Upper lobe of left lung (tissue), 6 donors: ENCODE measurements at regions not wholly inside any gene's neighbourhood (a gene's known extent, or its start where the extent isn't known, plus 50 kb on each side); places are given as distances from the start of the nearest gene placed in this dataset.
A peak's percentile ranks its signal among the peaks of the same experiment; 100 is the strongest.

Experiments
- ATAC-seq, 2 donors: fragments of 200-7000 bp; cut with Tn5 transposase; one replicate each; pipeline ENCODE4 v1.9.1; 2022; ENCODE audit warnings: mild to moderate bottlenecking in 2 of 2, moderate library complexity in 2 of 2; ENCODE audit not compliant: low FRiP score in 2 of 2
- DNase-seq, 2 donors: peaks; one replicate each; pipeline ENCODE4 v3.0.0-alpha.2; 2019 to 2020
- H3K27ac ChIP-seq, 4 donors: fragments of 200-600 bp; sonication (generic); one replicate each; pipeline ENCODE4 v1.5.1; 2016 to 2019
- H3K27me3 ChIP-seq, 4 donors: fragments of 200-600 bp; sonication (generic); one replicate each; pipeline ENCODE4 v1.5.1; 2017 to 2019
- H3K36me3 ChIP-seq, 4 donors: fragments of 200-600 bp; sonication (generic); one replicate each; pipeline ENCODE4 v1.5.1; 2016 to 2019
- H3K4me1 ChIP-seq, 4 donors: fragments of 200-600 bp; sonication (generic); one replicate each; pipeline ENCODE4 v1.5.1; 2018 to 2019
- H3K4me3 ChIP-seq, 4 donors: fragments of 200-600 bp; sonication (generic); one replicate each; pipeline ENCODE4 v1.5.1; 2017 to 2019; ENCODE audit warnings: mild to moderate bottlenecking in 2 of 4, moderate library complexity in 1 of 4
- H3K9me3 ChIP-seq, 4 donors: fragments of 200-600 bp; sonication (generic); one replicate each; pipeline ENCODE4 v1.5.1; 2018 to 2019
- EP300 ChIP-seq, 4 donors: sonication (generic); formaldehyde crosslinking; IDR thresholded peaks; one replicate each; pipeline ENCODE4 v1.5.1; 2017; ENCODE audit warnings: antibody characterized with exemption in 4 of 4, control low read depth in 2 of 4
- POLR2A ChIP-seq, 4 donors: fragments of 450-650 bp; IDR thresholded peaks; one replicate each; pipeline ENCODE4 v1.5.1; 2016 to 2017; ENCODE audit warnings: antibody characterized with exemption in 4 of 4, mild to moderate bottlenecking in 2 of 4
- POLR2AphosphoS5 ChIP-seq, 2 donors: sonication (generic); formaldehyde crosslinking; IDR thresholded peaks; one replicate each; pipeline ENCODE4 v1.5.1; 2017; ENCODE audit warnings: antibody characterized with exemption in 2 of 2
- WGBS, 2 donors: methylation state at CpG; one replicate each; pipeline ENCODE4 v1.1.5; 2017 to 2018; 5-methylcytosine and 5-hydroxymethylcytosine counted together
- TF ChIP-seq, protein P1 (sequence below), 6 experiments: fragments of 450-650 bp in 4 of 6; fragments of 200-600 bp in 2 of 6; sonication (generic) in 2 of 6; IDR thresholded peaks; one replicate each; pipeline ENCODE4 v1.5.1; 2016 to 2019; ENCODE audit warnings: antibody characterized with exemption in 6 of 6
- donor health status: DM: no; HTN: no; CAD: no; lungs with moderate emphysema.
- donor health status: DM: no; HTN: yes; CAD: no; lungs with severe emphysema.

- H3K9me3 ChIP-seq, result no peaks in the 10 kb centered on the region
- ATAC-seq (no peak), DNase-seq (no peak)
- no peaks in the 10 kb centered on the region for H3K36me3 ChIP-seq
- no peak overlapping the region for H3K4me3 ChIP-seq
- peaks cover 0 to 4% (median 0%) of the 10 kb centered on the region in 4 donors for H3K4me1 ChIP-seq
- H3K27me3 ChIP-seq, result no peaks in the 10 kb centered on the region
- 68 to 76% methylated on average over 3 of the region's 3 CpGs for WGBS, 2 donors
- no peak for TF ChIP-seq EP300 (IDR thresholded peaks at IDR 0.05)
- TF ChIP-seq POLR2AphosphoS5 (IDR thresholded peaks at IDR 0.05), result no peak
- TF ChIP-seq POLR2A (IDR thresholded peaks at IDR 0.05), result no peak
- TF ChIP-seq, protein P1, sequence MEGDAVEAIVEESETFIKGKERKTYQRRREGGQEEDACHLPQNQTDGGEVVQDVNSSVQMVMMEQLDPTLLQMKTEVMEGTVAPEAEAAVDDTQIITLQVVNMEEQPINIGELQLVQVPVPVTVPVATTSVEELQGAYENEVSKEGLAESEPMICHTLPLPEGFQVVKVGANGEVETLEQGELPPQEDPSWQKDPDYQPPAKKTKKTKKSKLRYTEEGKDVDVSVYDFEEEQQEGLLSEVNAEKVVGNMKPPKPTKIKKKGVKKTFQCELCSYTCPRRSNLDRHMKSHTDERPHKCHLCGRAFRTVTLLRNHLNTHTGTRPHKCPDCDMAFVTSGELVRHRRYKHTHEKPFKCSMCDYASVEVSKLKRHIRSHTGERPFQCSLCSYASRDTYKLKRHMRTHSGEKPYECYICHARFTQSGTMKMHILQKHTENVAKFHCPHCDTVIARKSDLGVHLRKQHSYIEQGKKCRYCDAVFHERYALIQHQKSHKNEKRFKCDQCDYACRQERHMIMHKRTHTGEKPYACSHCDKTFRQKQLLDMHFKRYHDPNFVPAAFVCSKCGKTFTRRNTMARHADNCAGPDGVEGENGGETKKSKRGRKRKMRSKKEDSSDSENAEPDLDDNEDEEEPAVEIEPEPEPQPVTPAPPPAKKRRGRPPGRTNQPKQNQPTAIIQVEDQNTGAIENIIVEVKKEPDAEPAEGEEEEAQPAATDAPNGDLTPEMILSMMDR (IDR thresholded peaks at IDR 0.05), result no peak
- no peak overlapping the region for H3K27ac ChIP-seq
Measured at GRCh38 chr5:78706825-78707224, 58.3 kb upstream of the LHFPL2 start.

DNA sequence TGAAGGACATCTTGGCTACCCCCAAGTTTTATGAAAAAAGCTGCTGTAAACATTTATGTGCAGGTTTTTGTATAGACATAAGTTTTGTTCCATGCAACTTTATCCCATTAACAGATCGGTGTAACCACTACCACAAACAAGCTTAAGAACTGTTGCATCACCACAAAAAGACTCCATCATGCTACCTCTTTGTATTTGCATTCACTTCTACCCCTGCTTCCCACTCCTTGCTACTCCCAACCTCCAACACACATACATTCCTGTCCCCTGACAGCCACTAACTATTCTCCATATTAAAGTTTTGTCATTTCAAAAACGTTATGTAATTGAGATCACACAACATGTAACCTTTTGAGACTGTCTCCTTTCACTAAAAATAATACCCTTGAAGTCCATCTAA is 57.8 kb upstream of the LHFPL2 start:
- 70 to 71% methylated on average over 2 of the region's 2 CpGs for WGBS, 2 donors
- H3K27ac ChIP-seq, result no peak overlapping the region

GRCh38 chr5:78705826-78706225 is 57.3 kb upstream of the LHFPL2 start:
- DNase-seq (no peak), ATAC-seq (no peak)
- H3K4me1 ChIP-seq, result peaks cover 0 to 5% (median 0%) of the 10 kb centered on the region in 4 donors
- H3K9me3 ChIP-seq, result no peaks in the 10 kb centered on the region
- no peak for TF ChIP-seq POLR2AphosphoS5 (IDR thresholded peaks at IDR 0.05)
- TF ChIP-seq EP300 (IDR thresholded peaks at IDR 0.05), result no peak
- TF ChIP-seq POLR2A (IDR thresholded peaks at IDR 0.05), result no peak
- TF ChIP-seq, protein P1 (IDR thresholded peaks at IDR 0.05), result no peak
- H3K4me3 ChIP-seq, result no peak overlapping the region
- no peak overlapping the region for H3K27ac ChIP-seq
- H3K27me3 ChIP-seq, result no peaks in the 10 kb centered on the region
- no peaks in the 10 kb centered on the region for H3K36me3 ChIP-seq
- 89 to 94% methylated on average over 3 of the region's 3 CpGs for WGBS, 2 donors

More for the DNA sequence above, 57.8 kb upstream of the LHFPL2 start:
- H3K4me1 ChIP-seq, result peaks cover 0 to 5% (median 0%) of the 10 kb centered on the region in 4 donors
- H3K9me3 ChIP-seq, result no peaks in the 10 kb centered on the region
- no peaks in the 10 kb centered on the region for H3K27me3 ChIP-seq
- ATAC-seq (no peak), DNase-seq (no peak)
- H3K4me3 ChIP-seq, result no peak overlapping the region
- no peaks in the 10 kb centered on the region for H3K36me3 ChIP-seq
- TF ChIP-seq, protein P1 (IDR thresholded peaks at IDR 0.05), result no peak
- no peak for TF ChIP-seq EP300 (IDR thresholded peaks at IDR 0.05)
- no peak for TF ChIP-seq POLR2A (IDR thresholded peaks at IDR 0.05)

DNA sequence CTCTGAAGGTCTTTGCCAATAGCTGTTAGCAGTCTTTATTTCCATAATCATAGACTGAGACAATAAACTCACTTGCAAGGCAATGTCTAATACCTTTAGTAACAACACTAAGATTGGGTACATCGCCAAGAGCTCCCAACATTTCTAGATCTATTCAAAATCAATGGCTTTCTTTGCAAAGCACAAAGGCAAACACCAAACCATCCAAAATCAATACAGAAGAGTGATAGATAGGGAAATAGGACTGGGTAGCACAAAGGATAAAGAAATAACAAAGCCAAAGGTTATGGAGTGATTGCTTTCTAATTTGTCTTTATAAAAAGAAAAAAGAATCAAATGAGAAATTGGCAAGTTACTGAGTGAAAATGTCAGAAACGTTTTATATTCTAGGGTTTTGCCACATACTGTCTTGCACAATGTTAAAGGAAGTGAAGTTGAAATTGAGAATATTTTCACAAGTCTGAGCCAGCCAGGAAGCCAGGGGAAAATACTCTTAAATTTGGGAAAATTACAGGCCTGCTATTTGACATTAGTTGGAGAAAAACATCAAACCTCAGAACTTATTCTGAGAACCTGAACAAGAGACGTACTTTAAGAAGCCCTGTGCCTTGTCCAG is 53.3 kb upstream of the LHFPL2 start:
- no peaks in the 10 kb centered on the region for H3K27me3 ChIP-seq
- H3K36me3 ChIP-seq, result no peaks in the 10 kb centered on the region
- no peak overlapping the region for H3K27ac ChIP-seq
- no peaks in the 10 kb centered on the region for H3K9me3 ChIP-seq
- 63 to 65% methylated on average over 3 of the region's 3 CpGs for WGBS, 2 donors
- no peak for DNase-seq
- no peak overlapping the region for H3K4me3 ChIP-seq
- ATAC-seq, result no peak
- H3K4me1 ChIP-seq, result peaks cover 0 to 5% (median 0%) of the 10 kb centered on the region in 4 donors
- no peak for TF ChIP-seq POLR2AphosphoS5 (IDR thresholded peaks at IDR 0.05)
- TF ChIP-seq, protein P1 (IDR thresholded peaks at IDR 0.05), result no peak
- no peak for TF ChIP-seq EP300 (IDR thresholded peaks at IDR 0.05)
- TF ChIP-seq POLR2A (IDR thresholded peaks at IDR 0.05), result no peak

- Histone ChIP-seq H3K27me3 (no peaks in the 10 kb centered on the region), H3K4me3 (no peak overlapping the region), H3K4me1 (peaks cover 0 to 5% (median 0%) of the 10 kb centered on the region in 4 donors), H3K27ac (no peak overlapping the region), H3K36me3 (no peaks in the 10 kb centered on the region), H3K9me3 (no peaks in the 10 kb centered on the region)
- no peak for TF ChIP-seq EP300 (IDR thresholded peaks at IDR 0.05)
- no peak for TF ChIP-seq POLR2AphosphoS5 (IDR thresholded peaks at IDR 0.05)
- TF ChIP-seq, protein P1 (IDR thresholded peaks at IDR 0.05), result no peak
- no peak for TF ChIP-seq POLR2A (IDR thresholded peaks at IDR 0.05)
- DNase-seq (peak in 1 of 2 donors; percentile 48), ATAC-seq (peak; percentile 51 to 81)
- 68 to 81% methylated on average over 5 to 6 of the region's 6 CpGs for WGBS, 2 donors
Measured at GRCh38 chr5:78699552-78700153, 51.1 kb upstream of the LHFPL2 start.
